ENCODE measurements at regions not wholly inside any gene's neighbourhood (a gene's known extent, or its start where the extent isn't known, plus 50 kb on each side); places are given as distances from the start of the nearest gene placed in this dataset.

DNA sequence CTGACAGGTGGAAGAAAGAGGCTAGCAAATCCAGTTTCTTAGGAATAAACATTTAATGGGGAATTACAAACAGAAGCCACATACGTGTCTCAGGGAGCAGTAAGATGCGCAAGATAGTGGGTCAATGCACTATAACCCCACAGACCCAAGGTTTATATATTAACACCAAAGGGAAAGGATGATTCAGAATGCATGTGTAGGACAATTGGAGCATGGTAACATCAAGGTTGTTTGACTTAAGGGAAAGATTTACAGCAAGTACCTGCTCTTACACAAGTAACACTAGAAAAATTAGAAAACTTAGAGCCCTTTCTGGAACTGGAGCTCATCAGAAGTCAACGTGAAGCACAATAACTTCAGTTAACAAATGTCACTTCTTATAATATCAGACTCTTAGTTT is 161.1 kb upstream of the ZWINT start:
- Mint-ChIP-seq H3K27ac (no peak overlapping the region), H3K4me3 (no peak overlapping the region), H3K27me3 (no peaks in the 10 kb centered on the region), H3K9me3 (ENCODE audit: insufficient read depth) (no peaks in the 10 kb centered on the region), H3K4me1 (no peaks in the 10 kb centered on the region)
- H3K36me3 ChIP-seq (replicated peaks in 1 of 2; ENCODE audit: control extremely low read depth in 1 of 2, control insufficient read depth in 1 of 2, extremely low read depth in 1 of 2, insufficient read depth in 2 of 2, low read length in 1 of 2), result no peaks in the 10 kb centered on the region
- H3K4me1 ChIP-seq (ENCODE audit: control insufficient read depth in 2 of 2, insufficient read depth in 2 of 2, low read length in 2 of 2), result no peaks in the 10 kb centered on the region
- no CpG with 5 or more reads among the region's 3 CpGs for WGBS (ENCODE audit: insufficient coverage)
- H3K9me3 ChIP-seq (ENCODE audit: control extremely low read depth in 1 of 3, control insufficient read depth in 2 of 3, insufficient read depth in 1 of 3, low read length in 2 of 3), result no peaks in the 10 kb centered on the region
- ChIA-PET CTCF (no interaction called here), POLR2A (no interaction called here)
- no peak overlapping the region for H3K9ac ChIP-seq (ENCODE audit: low read length)
- no peak overlapping the region for H3K4me3 ChIP-seq (ENCODE audit: control extremely low read depth in 1 of 5, extremely low read depth in 1 of 5, insufficient read depth in 1 of 5, low read depth in 2 of 5, low read length in 4 of 5)
- H3K27me3 ChIP-seq (replicated peaks in 1 of 4; ENCODE audit: control extremely low read depth in 1 of 4, control insufficient read depth in 3 of 4, insufficient read depth in 4 of 4, low read length in 3 of 4), result no peaks in the 10 kb centered on the region
- no peak overlapping the region for H3K4me2 ChIP-seq (replicated peaks; ENCODE audit: low read depth, low read length, poor library complexity, severe bottlenecking)
- ATAC-seq (ENCODE audit: low read depth) (no peak), DNase-seq (no peak)
- no peaks in the 10 kb centered on the region for H3K79me2 ChIP-seq (ENCODE audit: control insufficient read depth, insufficient read depth, low read length)
- H2AFZ ChIP-seq (ENCODE audit: insufficient read depth, low read depth, low read length, poor library complexity, severe bottlenecking), result no peak overlapping the region
- H3K27ac ChIP-seq (ENCODE audit: low read length in 2 of 2), result no peak overlapping the region
- no peaks in the 10 kb centered on the region for H4K20me1 ChIP-seq (ENCODE audit: control insufficient read depth, insufficient read depth, low read length, poor library complexity, severe bottlenecking)
- intact Hi-C loops (cut with micrococcal nuclease), result no loop called here
- TF ChIP-seq, protein P1, sequence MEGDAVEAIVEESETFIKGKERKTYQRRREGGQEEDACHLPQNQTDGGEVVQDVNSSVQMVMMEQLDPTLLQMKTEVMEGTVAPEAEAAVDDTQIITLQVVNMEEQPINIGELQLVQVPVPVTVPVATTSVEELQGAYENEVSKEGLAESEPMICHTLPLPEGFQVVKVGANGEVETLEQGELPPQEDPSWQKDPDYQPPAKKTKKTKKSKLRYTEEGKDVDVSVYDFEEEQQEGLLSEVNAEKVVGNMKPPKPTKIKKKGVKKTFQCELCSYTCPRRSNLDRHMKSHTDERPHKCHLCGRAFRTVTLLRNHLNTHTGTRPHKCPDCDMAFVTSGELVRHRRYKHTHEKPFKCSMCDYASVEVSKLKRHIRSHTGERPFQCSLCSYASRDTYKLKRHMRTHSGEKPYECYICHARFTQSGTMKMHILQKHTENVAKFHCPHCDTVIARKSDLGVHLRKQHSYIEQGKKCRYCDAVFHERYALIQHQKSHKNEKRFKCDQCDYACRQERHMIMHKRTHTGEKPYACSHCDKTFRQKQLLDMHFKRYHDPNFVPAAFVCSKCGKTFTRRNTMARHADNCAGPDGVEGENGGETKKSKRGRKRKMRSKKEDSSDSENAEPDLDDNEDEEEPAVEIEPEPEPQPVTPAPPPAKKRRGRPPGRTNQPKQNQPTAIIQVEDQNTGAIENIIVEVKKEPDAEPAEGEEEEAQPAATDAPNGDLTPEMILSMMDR (IDR thresholded peaks at IDR 0.05), result no peak
- TF ChIP-seq EZH2 (IDR thresholded peaks at IDR 0.05; ENCODE audit: borderline replicate concordance, insufficient read depth, low read depth, low read length, poor library complexity, severe bottlenecking), result no peak

DNA sequence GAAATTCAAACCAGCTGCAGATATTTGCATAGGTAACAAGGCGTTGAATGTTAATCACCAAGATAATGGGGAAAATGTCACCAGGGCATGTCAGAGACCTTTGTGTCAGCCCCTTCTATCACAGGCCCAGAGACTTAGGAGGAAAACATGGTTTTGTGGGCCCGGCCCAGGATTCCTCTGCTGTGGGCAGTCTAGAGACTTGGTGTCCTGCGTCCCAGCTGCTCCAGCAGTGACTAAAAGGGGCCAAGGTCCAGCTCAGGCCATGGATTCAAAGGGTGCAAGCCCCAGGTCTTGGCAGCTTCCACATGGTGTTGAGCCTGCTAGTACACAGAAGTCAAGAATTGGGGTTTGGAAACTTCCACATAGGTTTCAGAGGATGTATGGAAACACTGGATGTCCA is 147.5 kb upstream of the ZWINT start:
- no peak overlapping the region for H3K27ac Mint-ChIP-seq
- H3K27me3 Mint-ChIP-seq, result no peaks in the 10 kb centered on the region
- DNase-seq (no peak), ATAC-seq (ENCODE audit: low read depth) (no peak)
- 79% methylated on average over 3 of the region's 3 CpGs for WGBS (ENCODE audit: insufficient coverage)
- intact Hi-C loops (cut with micrococcal nuclease), result no loop called here
- TF ChIP-seq EZH2 (IDR thresholded peaks at IDR 0.05; ENCODE audit: borderline replicate concordance, insufficient read depth, low read depth, low read length, poor library complexity, severe bottlenecking), result no peak
- H3K9me3 Mint-ChIP-seq (ENCODE audit: insufficient read depth), result no peaks in the 10 kb centered on the region
- Histone ChIP-seq H3K9ac (ENCODE audit: low read length) (no peak overlapping the region), H3K9me3 (ENCODE audit: control extremely low read depth in 1 of 3, control insufficient read depth in 2 of 3, insufficient read depth in 1 of 3, low read length in 2 of 3) (no peaks in the 10 kb centered on the region), H3K4me2 (replicated peaks; ENCODE audit: low read depth, low read length, poor library complexity, severe bottlenecking) (no peak overlapping the region), H3K36me3 (replicated peaks in 1 of 2; ENCODE audit: control extremely low read depth in 1 of 2, control insufficient read depth in 1 of 2, extremely low read depth in 1 of 2, insufficient read depth in 2 of 2, low read length in 1 of 2) (no peaks in the 10 kb centered on the region), H3K27ac (ENCODE audit: low read length in 2 of 2) (no peak overlapping the region), H3K4me1 (ENCODE audit: control insufficient read depth in 2 of 2, insufficient read depth in 2 of 2, low read length in 2 of 2) (no peaks in the 10 kb centered on the region), H3K27me3 (replicated peaks in 1 of 4; ENCODE audit: control extremely low read depth in 1 of 4, control insufficient read depth in 3 of 4, insufficient read depth in 4 of 4, low read length in 3 of 4) (no peaks in the 10 kb centered on the region), H3K4me3 (ENCODE audit: control extremely low read depth in 1 of 5, extremely low read depth in 1 of 5, insufficient read depth in 1 of 5, low read depth in 2 of 5, low read length in 4 of 5) (no peak overlapping the region), H4K20me1 (ENCODE audit: control insufficient read depth, insufficient read depth, low read length, poor library complexity, severe bottlenecking) (no peaks in the 10 kb centered on the region), H2AFZ (ENCODE audit: insufficient read depth, low read depth, low read length, poor library complexity, severe bottlenecking) (no peak overlapping the region), H3K79me2 (ENCODE audit: control insufficient read depth, insufficient read depth, low read length) (no peaks in the 10 kb centered on the region)
- no peak overlapping the region for H3K4me3 Mint-ChIP-seq
- CTCF ChIA-PET, result no interaction called here
- H3K4me1 Mint-ChIP-seq, result no peaks in the 10 kb centered on the region
- POLR2A ChIA-PET, result no interaction called here
